HEK293T (cell line): ENCODE measurements at regions not wholly inside any gene's neighbourhood (a gene's known extent, or its start where the extent isn't known, plus 50 kb on each side); places are given as distances from the start of the nearest gene placed in this dataset.
A peak's percentile ranks its signal among the peaks of the same experiment; 100 is the strongest.
"Not testable (repeated sequence)": the region's sequence is repeated elsewhere in the genome, so short reads cannot be mapped to it uniquely, and the experiment has no call there.

Source experiments
- CTCF ChIA-PET: fragments of 350-600 bp; formaldehyde crosslinking; extraction: SDS; loops from one replicate; lab custom pipeline; 2021; ENCODE audit warnings: antibody characterized with exemption, inconsistent platforms; lab: Yijun Ruan, JAX
- POLR2A ChIA-PET: fragments of 350-600 bp; formaldehyde crosslinking; extraction: SDS; loops from one replicate; lab custom pipeline; 2020; ENCODE audit warnings: antibody characterized with exemption, inconsistent platforms; lab: Yijun Ruan, JAX
- DNase-seq: peaks from one replicate; pipeline ENCODE4 v3.0.0; 2012; ENCODE audit warnings: mixed read lengths; ENCODE audit errors: extremely low spot score
- ARNT ChIP-seq: fragments of 450-650 bp; IDR thresholded peaks from 2 replicates; pipeline ENCODE4 v1.6.1; 2017; ENCODE audit warnings: mild to moderate bottlenecking
- BHLHE40 ChIP-seq: fragments of 450-650 bp; IDR thresholded peaks from 2 replicates; pipeline ENCODE4 v1.6.1; 2016; ENCODE audit warnings: mild to moderate bottlenecking, moderate library complexity, borderline replicate concordance
- CTBP1 ChIP-seq: fragments of 450-650 bp; IDR thresholded peaks from 2 replicates; pipeline ENCODE4 v1.6.1; 2016; ENCODE audit warnings: borderline replicate concordance
- ELF4 ChIP-seq: fragments of 450-650 bp; IDR thresholded peaks from 2 replicates; pipeline ENCODE4 v1.6.1; 2017; ENCODE audit warnings: antibody characterized with exemption
- FOXA1 ChIP-seq: fragments of 450-650 bp; IDR thresholded peaks from 2 replicates; pipeline ENCODE4 v1.6.1; 2016; ENCODE audit warnings: mild to moderate bottlenecking
- FOXK2 ChIP-seq: fragments of 450-650 bp; IDR thresholded peaks from 2 replicates; pipeline ENCODE4 v1.6.1; 2016; ENCODE audit warnings: mild to moderate bottlenecking
- FOXM1 ChIP-seq: fragments of 450-650 bp; IDR thresholded peaks from 2 replicates; pipeline ENCODE4 v1.6.1; 2017; ENCODE audit warnings: mild to moderate bottlenecking, borderline replicate concordance
- HDGF ChIP-seq: fragments of 450-650 bp; IDR thresholded peaks from 2 replicates; pipeline ENCODE4 v1.6.1; 2017; ENCODE audit warnings: antibody characterized with exemption, borderline replicate concordance
- L3MBTL2 ChIP-seq: fragments of 450-650 bp; conservative IDR thresholded peaks from 2 replicates; pipeline ENCODE4 v1.6.1; 2016; ENCODE audit warnings: mild to moderate bottlenecking
- LEF1 ChIP-seq: fragments of 450-650 bp; IDR thresholded peaks from 2 replicates; pipeline ENCODE4 v1.6.1; 2017; ENCODE audit warnings: mild to moderate bottlenecking, borderline replicate concordance
- NFRKB ChIP-seq: fragments of 450-650 bp; IDR thresholded peaks from 2 replicates; pipeline ENCODE4 v1.6.1; 2016; ENCODE audit warnings: mild to moderate bottlenecking, moderate library complexity
- PKNOX1 ChIP-seq: fragments of 450-650 bp; IDR thresholded peaks from 2 replicates; pipeline ENCODE4 v1.6.1; 2016
- SP1 ChIP-seq: fragments of 450-650 bp; IDR thresholded peaks from 2 replicates; pipeline ENCODE4 v1.6.1; 2017
- SUZ12 ChIP-seq: fragments of 450-650 bp; IDR thresholded peaks from 2 replicates; pipeline ENCODE4 v1.6.1; 2016; ENCODE audit warnings: mild to moderate bottlenecking
- TARDBP ChIP-seq: fragments of 450-650 bp; IDR thresholded peaks from 2 replicates; pipeline ENCODE4 v1.6.1; 2016
- ZNF384 ChIP-seq: fragments of 450-650 bp; IDR thresholded peaks from 2 replicates; pipeline ENCODE4 v1.6.1; 2016

- POLR2A ChIA-PET, DNase-seq, CTCF ChIA-PET: not testable (repeated sequence)
- TF ChIP-seq L3MBTL2, result peak; percentile 66
Observed at GRCh38 chr4:170788540-170789051, 698.8 kb upstream of the AADAT start.

- CTCF ChIA-PET, result no interaction called here
Observed at GRCh38 chr4:170777663-170778062, 687.9 kb upstream of the AADAT start.

GRCh38 chr4:170776983-170777382, 687.2 kb upstream of the AADAT start:
- POLR2A ChIA-PET, result no interaction called here
- CTCF ChIA-PET, result no interaction called here
- TF ChIP-seq CTBP1 (no peak), HDGF (no peak), SP1 (no peak), FOXA1 (no peak), LEF1 (no peak), FOXK2 (no peak), L3MBTL2 (no peak), ELF4 (no peak), ZNF384 (no peak), TARDBP (no peak), NFRKB (no peak), ARNT (no peak), SUZ12 (no peak), FOXM1 (no peak), PKNOX1 (no peak), BHLHE40 (no peak)
- DNase-seq, result no peak

More at GRCh38 chr4:170777663-170778062, 687.9 kb upstream of the AADAT start:
- TF ChIP-seq BHLHE40 (no peak), HDGF (no peak), CTBP1 (no peak), LEF1 (no peak), FOXM1 (no peak), SP1 (no peak), NFRKB (no peak), ARNT (no peak), FOXA1 (no peak), TARDBP (no peak), SUZ12 (no peak), PKNOX1 (no peak), FOXK2 (no peak), L3MBTL2 (no peak), ELF4 (no peak), ZNF384 (no peak)
- POLR2A ChIA-PET, result no interaction called here
- no peak for DNase-seq

- DNase-seq, result no peak
- ChIA-PET CTCF (no interaction called here), POLR2A (no interaction called here)
- TF ChIP-seq BHLHE40 (no peak), FOXA1 (no peak), SP1 (no peak), FOXK2 (no peak), LEF1 (no peak), ARNT (no peak)
Observed at GRCh38 chr4:170775851-170776250, 686.1 kb upstream of the AADAT start.

GRCh38 chr4:170773709-170774273, 684.0 kb upstream of the AADAT start:
- no peak for TF ChIP-seq FOXA1
- no peak for TF ChIP-seq ELF4
- no peak for TF ChIP-seq BHLHE40
- TF ChIP-seq SUZ12, result no peak
- TF ChIP-seq SP1, result no peak
- TF ChIP-seq CTBP1, result no peak
- TF ChIP-seq FOXK2, result no peak
- TF ChIP-seq ARNT, result no peak
- TF ChIP-seq NFRKB, result no peak
- no peak for TF ChIP-seq TARDBP
- TF ChIP-seq LEF1, result no peak
- no peak for TF ChIP-seq L3MBTL2
- TF ChIP-seq HDGF, result no peak
- no peak for TF ChIP-seq ZNF384
- no peak for TF ChIP-seq PKNOX1
- no peak for TF ChIP-seq FOXM1
- no peak for DNase-seq
- ChIA-PET POLR2A (no interaction called here), CTCF (no interaction called here)

GRCh38 chr4:170772429-170772828, 682.7 kb upstream of the AADAT start:
- ChIA-PET CTCF (no interaction called here), POLR2A (no interaction called here)
- TF ChIP-seq TARDBP, result no peak
- TF ChIP-seq ZNF384, result no peak
- no peak for TF ChIP-seq CTBP1
- TF ChIP-seq HDGF, result no peak
- no peak for TF ChIP-seq NFRKB
- no peak for TF ChIP-seq FOXA1
- TF ChIP-seq BHLHE40, result no peak
- no peak for TF ChIP-seq SP1
- no peak for TF ChIP-seq FOXM1
- TF ChIP-seq ELF4, result no peak
- no peak for TF ChIP-seq LEF1
- TF ChIP-seq L3MBTL2, result no peak
- TF ChIP-seq SUZ12, result no peak
- no peak for TF ChIP-seq ARNT
- TF ChIP-seq FOXK2, result no peak
- no peak for TF ChIP-seq PKNOX1
- DNase-seq, result no peak
